OCI-LY1 (cell line): ENCODE measurements at regions not wholly inside any gene's neighbourhood (a gene's known extent, or its start where the extent isn't known, plus 50 kb on each side); places are given as distances from the start of the nearest gene placed in this dataset.

Experiments
- H2AFZ ChIP-seq: fragments of 200-600 bp; sonication (generic), shearing (Covaris generic); 2 replicates; pipeline ENCODE4 v1.6.0; 2014; ENCODE audit warnings: antibody characterized with exemption, mild to moderate bottlenecking, low read length
- H3F3A ChIP-seq: fragments of 200-600 bp; sonication (generic), shearing (Covaris generic); 2 replicates; pipeline ENCODE4 v1.6.0; 2014; ENCODE audit warnings: mild to moderate bottlenecking, antibody characterized with exemption, low read length, moderate library complexity; ENCODE audit not compliant: insufficient read depth
- H3K27ac ChIP-seq: fragments of 200-600 bp; sonication (generic); 2 replicates; pipeline ENCODE4 v1.5.1; 2014; ENCODE audit warnings: low read length, mixed run types, mild to moderate bottlenecking, low read depth; ENCODE audit not compliant: poor library complexity, severe bottlenecking
- H3K27me3 ChIP-seq: fragments of 200-600 bp; sonication (generic); 2 replicates; pipeline ENCODE4 v1.6.0; 2014; ENCODE audit warnings: antibody characterized with exemption, mild to moderate bottlenecking, low read length, moderate library complexity; ENCODE audit not compliant: insufficient read depth
- H3K36me3 ChIP-seq: fragments of 200-600 bp; sonication (generic); 2 replicates; pipeline ENCODE4 v1.6.1; 2014; ENCODE audit warnings: mild to moderate bottlenecking, antibody characterized with exemption, low read length, moderate library complexity, mixed read lengths; ENCODE audit not compliant: insufficient read depth
- H3K4me1 ChIP-seq: fragments of 200-600 bp; sonication (generic); 2 replicates; pipeline ENCODE4 v1.5.1; 2014; ENCODE audit warnings: mild to moderate bottlenecking, low read length, moderate library complexity; ENCODE audit not compliant: insufficient read depth, severe bottlenecking
- H3K4me2 ChIP-seq: fragments of 200-600 bp; sonication (generic), shearing (Covaris generic); 2 replicates; pipeline ENCODE4 v1.6.1; 2014; ENCODE audit warnings: low read length
- H3K4me3 ChIP-seq: fragments of 200-600 bp; sonication (generic); 2 replicates; pipeline ENCODE4 v1.5.1; 2014; ENCODE audit warnings: low read length, low read depth, mild to moderate bottlenecking, mixed read lengths; ENCODE audit not compliant: poor library complexity, severe bottlenecking
- H3K79me2 ChIP-seq: fragments of 200-600 bp; shearing (Covaris generic); 2 replicates; pipeline ENCODE4 v1.6.1; 2016; ENCODE audit warnings: mixed run types, low read length, mixed read lengths; ENCODE audit not compliant: insufficient read depth
- H3K9ac ChIP-seq: fragments of 200-600 bp; sonication (generic), shearing (Covaris generic); 2 replicates; pipeline ENCODE4 v1.6.1; 2014; ENCODE audit warnings: mild to moderate bottlenecking, low read length, mixed read lengths
- H3K9me2 ChIP-seq: fragments of 200-600 bp; sonication (generic), shearing (Covaris generic); 2 replicates; pipeline ENCODE4 v1.6.1; 2014; ENCODE audit warnings: low read depth, mild to moderate bottlenecking, low read length, mixed read lengths
- H3K9me3 ChIP-seq: fragments of 200-600 bp; shearing (Covaris generic); 2 replicates; pipeline ENCODE4 v1.6.1; 2014; ENCODE audit warnings: low read length, mixed read lengths
- H4K20me1 ChIP-seq: fragments of 200-600 bp; sonication (generic), shearing (Covaris generic); 2 replicates; pipeline ENCODE4 v1.6.0; 2016; ENCODE audit warnings: mild to moderate bottlenecking, low read length; ENCODE audit not compliant: insufficient read depth
- EZH2 ChIP-seq: fragments of 200-600 bp; sonication (generic), shearing (Covaris generic); IDR thresholded peaks from 2 replicates; pipeline ENCODE4 v1.8.0; 2017; ENCODE audit warnings: borderline replicate concordance, mixed run types, mild to moderate bottlenecking, antibody characterized with exemption, low read length, moderate library complexity, mixed read lengths
- TF ChIP-seq, protein P1 (sequence below): fragments of 200-600 bp; sonication (generic), shearing (Covaris generic); IDR thresholded peaks from 2 replicates; pipeline ENCODE4 v1.5.1; 2017; ENCODE audit warnings: mild to moderate bottlenecking, antibody characterized with exemption, low read length, moderate library complexity, mixed read lengths

DNA sequence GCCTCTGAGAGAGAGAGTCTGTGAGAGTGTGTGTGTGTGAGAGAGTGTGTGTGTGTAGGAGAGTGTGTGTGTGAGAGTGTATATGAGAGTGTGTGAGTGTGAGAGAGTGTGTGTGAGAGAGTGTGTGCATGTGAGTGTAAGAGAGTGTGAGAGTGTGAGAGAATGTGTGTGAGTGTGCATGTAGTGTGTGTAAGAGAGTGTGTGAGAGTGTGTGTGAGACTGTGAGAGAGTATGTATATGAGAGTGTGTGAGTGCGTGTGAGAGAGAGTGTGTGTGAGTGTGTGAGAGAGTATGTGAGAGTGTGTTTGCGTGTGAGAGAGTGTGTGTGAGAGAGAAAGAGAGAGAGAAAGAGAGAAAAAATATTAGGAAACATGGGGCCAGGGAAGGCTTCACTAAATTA, 588.3 kb upstream of the SGCD start:
- Histone ChIP-seq H3K79me2 (no peaks in the 10 kb centered on the region), H3K36me3 (no peaks in the 10 kb centered on the region), H3K9me2 (no peaks in the 10 kb centered on the region), H2AFZ (no peak overlapping the region), H3K27ac (no peak overlapping the region), H3K9ac (no peak overlapping the region), H3K27me3 (no peaks in the 10 kb centered on the region), H3F3A (no peaks in the 10 kb centered on the region), H3K4me2 (no peak overlapping the region), H4K20me1 (no peaks in the 10 kb centered on the region), H3K4me3 (no peak overlapping the region), H3K9me3 (no peaks in the 10 kb centered on the region), H3K4me1 (no peaks in the 10 kb centered on the region)
- TF ChIP-seq EZH2 = no peak
- TF ChIP-seq, protein P1, sequence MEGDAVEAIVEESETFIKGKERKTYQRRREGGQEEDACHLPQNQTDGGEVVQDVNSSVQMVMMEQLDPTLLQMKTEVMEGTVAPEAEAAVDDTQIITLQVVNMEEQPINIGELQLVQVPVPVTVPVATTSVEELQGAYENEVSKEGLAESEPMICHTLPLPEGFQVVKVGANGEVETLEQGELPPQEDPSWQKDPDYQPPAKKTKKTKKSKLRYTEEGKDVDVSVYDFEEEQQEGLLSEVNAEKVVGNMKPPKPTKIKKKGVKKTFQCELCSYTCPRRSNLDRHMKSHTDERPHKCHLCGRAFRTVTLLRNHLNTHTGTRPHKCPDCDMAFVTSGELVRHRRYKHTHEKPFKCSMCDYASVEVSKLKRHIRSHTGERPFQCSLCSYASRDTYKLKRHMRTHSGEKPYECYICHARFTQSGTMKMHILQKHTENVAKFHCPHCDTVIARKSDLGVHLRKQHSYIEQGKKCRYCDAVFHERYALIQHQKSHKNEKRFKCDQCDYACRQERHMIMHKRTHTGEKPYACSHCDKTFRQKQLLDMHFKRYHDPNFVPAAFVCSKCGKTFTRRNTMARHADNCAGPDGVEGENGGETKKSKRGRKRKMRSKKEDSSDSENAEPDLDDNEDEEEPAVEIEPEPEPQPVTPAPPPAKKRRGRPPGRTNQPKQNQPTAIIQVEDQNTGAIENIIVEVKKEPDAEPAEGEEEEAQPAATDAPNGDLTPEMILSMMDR = no peak

DNA sequence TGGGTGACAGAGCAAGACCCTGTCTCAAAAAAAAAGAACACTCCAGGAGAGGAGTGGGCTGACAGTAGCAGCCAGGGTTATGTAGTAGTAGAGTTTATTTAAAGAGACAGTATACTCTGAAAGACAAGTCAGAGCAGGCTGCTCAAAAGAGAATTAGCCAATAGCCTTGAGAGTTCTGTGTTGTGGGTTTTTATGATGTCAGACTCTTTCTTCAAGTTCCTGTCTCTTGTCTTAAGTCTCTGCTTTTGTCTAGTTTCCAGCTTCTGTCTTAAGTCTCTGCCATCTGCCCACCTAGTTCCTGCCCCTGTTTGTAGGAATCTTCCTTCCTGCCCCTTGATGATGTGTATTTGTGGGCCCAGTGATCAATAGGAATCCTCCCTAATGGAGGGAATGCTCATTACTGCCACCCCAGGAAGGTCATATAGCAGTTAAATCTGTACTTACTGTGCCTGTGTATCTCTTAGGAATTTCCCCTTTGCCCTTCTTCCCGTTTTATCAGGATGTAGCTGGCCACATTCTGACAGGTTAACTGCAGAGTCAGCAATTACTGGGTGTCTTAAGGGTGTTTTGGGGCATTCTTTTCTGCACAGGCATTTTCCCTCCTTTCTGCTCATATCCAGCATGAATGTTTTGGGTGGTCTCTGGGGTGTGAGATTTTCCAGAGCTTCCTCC, 580.5 kb upstream of the SGCD start:
- H3K4me3 ChIP-seq = no peak overlapping the region
- no peaks in the 10 kb centered on the region for H3F3A ChIP-seq
- TF ChIP-seq, protein P1 = no peak
- no peak for TF ChIP-seq EZH2

DNA sequence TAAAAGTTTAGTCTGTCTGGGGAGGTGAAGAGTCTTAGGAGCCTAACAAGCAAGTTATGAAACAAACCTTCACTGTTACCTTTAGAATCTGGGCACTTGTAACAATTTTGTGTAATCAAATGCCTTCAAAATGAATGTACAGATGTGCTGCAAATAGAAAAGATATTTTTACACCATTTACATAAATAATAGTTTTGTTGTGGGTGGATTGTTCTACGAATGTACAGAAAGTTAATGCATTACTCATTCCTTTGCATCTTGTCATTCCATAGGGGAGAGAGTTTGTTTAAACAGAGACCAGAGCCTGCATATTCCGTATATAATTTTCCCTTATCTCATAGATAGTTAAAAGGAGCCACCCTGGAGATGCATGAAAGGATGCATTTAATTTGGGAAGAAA, 576.9 kb upstream of the SGCD start:
- Histone ChIP-seq H4K20me1 (no peaks in the 10 kb centered on the region), H3K9me2 (no peaks in the 10 kb centered on the region), H3K36me3 (no peaks in the 10 kb centered on the region), H3K4me3 (no peak overlapping the region), H3K9ac (no peak overlapping the region), H3K27ac (no peak overlapping the region), H3F3A (no peaks in the 10 kb centered on the region), H3K27me3 (no peaks in the 10 kb centered on the region), H3K4me1 (no peaks in the 10 kb centered on the region), H3K4me2 (no peak overlapping the region), H2AFZ (no peak overlapping the region), H3K79me2 (no peaks in the 10 kb centered on the region), H3K9me3 (no peaks in the 10 kb centered on the region)
- no peak for TF ChIP-seq EZH2
- TF ChIP-seq, protein P1 = no peak

More for the DNA sequence above, 580.5 kb upstream of the SGCD start:
- Histone ChIP-seq H3K9me3 (no peaks in the 10 kb centered on the region), H3K27ac (no peak overlapping the region), H3K4me1 (no peaks in the 10 kb centered on the region), H3K9me2 (no peaks in the 10 kb centered on the region), H3K9ac (no peak overlapping the region), H3K27me3 (no peaks in the 10 kb centered on the region), H2AFZ (no peak overlapping the region), H3K36me3 (no peaks in the 10 kb centered on the region), H3K79me2 (no peaks in the 10 kb centered on the region), H4K20me1 (no peaks in the 10 kb centered on the region), H3K4me2 (no peak overlapping the region)
